ENCODE measurements at regions not wholly inside any gene's neighbourhood (a gene's known extent, or its start where the extent isn't known, plus 50 kb on each side); places are given as distances from the start of the nearest gene placed in this dataset.

- DNase-seq, result no peak
These were observed 172.5 kb upstream of the SHH start for GRCh38 chr7:155984609-155985405.

GRCh38 chr7:155984028-155984580 is 171.8 kb upstream of the SHH start:
- no peak for DNase-seq

GRCh38 chr7:155983176-155983815 is 171.0 kb upstream of the SHH start:
- no peak for DNase-seq

GRCh38 chr7:155981703-155982102 is 169.4 kb upstream of the SHH start:
- no peak for DNase-seq

- peak; percentile 2 for DNase-seq
These were observed 168.6 kb upstream of the SHH start for GRCh38 chr7:155980841-155981240.

GRCh38 chr7:155979994-155980393 is 167.7 kb upstream of the SHH start:
- DNase-seq, result no peak

- DNase-seq, result peak; percentile 1
These were observed 167.3 kb upstream of the SHH start for GRCh38 chr7:155979566-155979965.

GRCh38 chr7:155975490-155975889 is 163.2 kb upstream of the SHH start:
- DNase-seq, result peak; percentile 1

GRCh38 chr7:155974186-155974897 is 162.1 kb upstream of the SHH start:
- DNase-seq, result no peak

GRCh38 chr7:155973451-155973997 is 161.3 kb upstream of the SHH start:
- no peak for DNase-seq

GRCh38 chr7:155972651-155973390 is 160.6 kb upstream of the SHH start:
- DNase-seq, result no peak

GRCh38 chr7:155972247-155972646 is 160.0 kb upstream of the SHH start:
- no peak for DNase-seq

GRCh38 chr7:155971180-155971770 is 159.0 kb upstream of the SHH start:
- no peak for DNase-seq

- no peak for DNase-seq
These were observed 157.1 kb upstream of the SHH start for GRCh38 chr7:155969192-155969929.

GRCh38 chr7:155965010-155965409 is 152.7 kb upstream of the SHH start:
- DNase-seq, result no peak

- DNase-seq, result no peak
These were observed 152.3 kb upstream of the SHH start for GRCh38 chr7:155964543-155964942.

- DNase-seq, result no peak
These were observed 151.5 kb upstream of the SHH start for GRCh38 chr7:155963771-155964195.

GRCh38 chr7:155963356-155963755 is 151.1 kb upstream of the SHH start:
- DNase-seq, result no peak

GRCh38 chr7:155962968-155963300 is 150.7 kb upstream of the SHH start:
- no peak for DNase-seq

- no peak for DNase-seq
These were observed 150.1 kb upstream of the SHH start for GRCh38 chr7:155962191-155962967.

Data from activated naive CD4-positive, alpha-beta T cell treated with anti-CD3 and anti-CD28 coated beads, Interleukin-2, amount 50 U/mL, for 16 hours (primary cell).